Vagina (tissue), 2 donors: ENCODE measurements at regions not wholly inside any gene's neighbourhood (a gene's known extent, or its start where the extent isn't known, plus 50 kb on each side); places are given as distances from the start of the nearest gene placed in this dataset.

Experiments used
- CTCF ChIP-seq, 3 experiments: fragments of 450-650 bp in 2 of 3; fragments of 200-600 bp in 1 of 3; sonication (generic) in 1 of 3; IDR thresholded peaks; one replicate each; pipeline ENCODE4 v1.5.1; 2017 to 2019; ENCODE audit warnings: antibody characterized with exemption in 3 of 3, mild to moderate bottlenecking in 2 of 3, moderate library complexity in 2 of 3
- POLR2A ChIP-seq, 2 donors: fragments of 450-650 bp; IDR thresholded peaks; one replicate each; pipeline ENCODE4 v1.6.1; 2017; ENCODE audit warnings: antibody characterized with exemption in 2 of 2, mild to moderate bottlenecking in 2 of 2, moderate library complexity in 2 of 2
- POLR2AphosphoS5 ChIP-seq, 2 donors: sonication (generic); formaldehyde crosslinking; IDR thresholded peaks; one replicate each; pipeline ENCODE4 v1.9.0; 2017; ENCODE audit warnings: antibody characterized with exemption in 2 of 2, mild to moderate bottlenecking in 2 of 2, low read depth in 1 of 2; ENCODE audit not compliant: insufficient read depth in 1 of 2

- TF ChIP-seq CTCF (IDR thresholded peaks at IDR 0.05) (no peak), POLR2A (IDR thresholded peaks at IDR 0.05) (no peak), POLR2AphosphoS5 (IDR thresholded peaks at IDR 0.05; ENCODE audit: insufficient read depth in 1 of 2, low read depth in 1 of 2) (no peak)
These were observed 116.2 kb upstream of the KCNK2 start for GRCh38 chr1:214966346-214966745.
